ENCODE measurements at regions not wholly inside any gene's neighbourhood (a gene's known extent, or its start where the extent isn't known, plus 50 kb on each side); places are given as distances from the start of the nearest gene placed in this dataset.
"Not testable (repeated sequence)": the region's sequence is repeated elsewhere in the genome, so short reads cannot be mapped to it uniquely, and the experiment has no call there.

DNA sequence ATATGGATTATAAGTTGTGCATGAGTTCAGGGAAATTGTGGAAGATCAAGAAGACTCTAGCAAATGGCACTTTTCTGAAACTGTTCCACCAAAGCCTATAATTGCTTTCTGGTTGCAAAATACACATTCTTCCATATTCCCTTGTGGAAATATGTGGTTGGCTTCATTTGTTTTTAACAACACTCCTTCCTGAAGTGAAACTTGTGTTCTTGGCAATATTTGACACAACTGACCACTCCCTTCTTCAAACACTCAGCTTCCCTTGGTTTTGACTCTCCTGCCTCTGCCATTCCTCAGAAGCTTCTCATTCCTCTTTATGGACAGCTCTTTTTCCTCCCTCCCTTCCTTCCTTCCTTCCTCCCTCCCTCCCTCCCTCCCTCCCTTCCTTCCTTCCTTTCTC, 192.3 kb downstream of the PMAIP1 start:
- Mint-ChIP-seq H3K9me3 (peaks cover 4% of the 10 kb centered on the region), H3K36me3 (no peaks in the 10 kb centered on the region), H3K4me1 (no peaks in the 10 kb centered on the region), H3K27ac (no peak overlapping the region), H3K4me3 (no peak overlapping the region), H3K27me3 (peaks cover 4% of the 10 kb centered on the region)
- no peak for ATAC-seq (ENCODE audit: low read depth)
- POLR2A ChIA-PET, result no interaction called here
- no peak for DNase-seq

DNA sequence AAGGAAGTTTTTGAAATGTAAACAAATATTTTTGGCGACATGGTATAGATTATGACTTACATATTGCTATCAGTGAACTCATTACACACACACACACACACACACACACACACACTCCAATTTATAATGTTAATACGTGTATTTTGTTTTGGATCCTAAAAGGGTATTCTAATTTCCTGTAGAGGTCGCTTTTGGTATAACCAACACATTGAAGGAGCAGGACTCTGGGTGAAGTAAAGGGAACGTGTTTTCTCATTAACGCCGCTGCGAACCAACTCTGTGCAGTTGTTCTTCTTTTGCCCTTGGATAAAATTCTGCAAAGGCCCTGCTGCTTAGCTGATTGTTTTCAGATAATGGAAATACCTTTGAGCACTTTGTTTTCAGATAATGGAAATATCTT, 190.4 kb downstream of the PMAIP1 start:
- Mint-ChIP-seq H3K27ac (no peak overlapping the region), H3K9me3 (peaks cover 4% of the 10 kb centered on the region), H3K36me3 (no peaks in the 10 kb centered on the region), H3K27me3 (peaks cover 4% of the 10 kb centered on the region), H3K4me1 (no peaks in the 10 kb centered on the region), H3K4me3 (no peak overlapping the region)
- ATAC-seq (ENCODE audit: low read depth) (no peak), DNase-seq (no peak)
- POLR2A ChIA-PET, result no interaction called here

DNA sequence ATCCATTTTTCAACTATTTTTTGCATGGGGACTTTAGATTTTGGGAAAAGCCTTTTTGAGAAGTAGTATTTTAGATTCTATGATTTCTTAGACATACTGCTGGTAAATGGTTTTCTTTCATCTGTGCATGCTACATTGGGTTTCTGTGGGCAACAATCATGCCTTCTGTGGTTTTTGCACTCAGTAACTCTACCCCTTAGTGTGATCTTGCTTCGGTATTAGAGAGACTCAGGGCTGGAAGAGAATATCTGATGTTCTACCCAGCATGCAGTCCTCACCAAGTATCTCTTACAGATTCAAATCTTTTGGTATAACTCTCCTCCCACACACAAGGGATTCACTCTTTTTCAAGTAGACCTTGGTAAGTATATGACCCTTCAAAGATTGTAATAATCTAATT, 183.0 kb downstream of the PMAIP1 start:
- DNase-seq (no peak), ATAC-seq (ENCODE audit: low read depth) (no peak)
- H3K27me3 Mint-ChIP-seq, result no peaks in the 10 kb centered on the region
- no peaks in the 10 kb centered on the region for H3K4me1 Mint-ChIP-seq
- no peaks in the 10 kb centered on the region for H3K9me3 Mint-ChIP-seq
- POLR2A ChIA-PET, result no interaction called here
- no peaks in the 10 kb centered on the region for H3K36me3 Mint-ChIP-seq
- H3K4me3 Mint-ChIP-seq, result no peak overlapping the region
- no peak overlapping the region for H3K27ac Mint-ChIP-seq

DNA sequence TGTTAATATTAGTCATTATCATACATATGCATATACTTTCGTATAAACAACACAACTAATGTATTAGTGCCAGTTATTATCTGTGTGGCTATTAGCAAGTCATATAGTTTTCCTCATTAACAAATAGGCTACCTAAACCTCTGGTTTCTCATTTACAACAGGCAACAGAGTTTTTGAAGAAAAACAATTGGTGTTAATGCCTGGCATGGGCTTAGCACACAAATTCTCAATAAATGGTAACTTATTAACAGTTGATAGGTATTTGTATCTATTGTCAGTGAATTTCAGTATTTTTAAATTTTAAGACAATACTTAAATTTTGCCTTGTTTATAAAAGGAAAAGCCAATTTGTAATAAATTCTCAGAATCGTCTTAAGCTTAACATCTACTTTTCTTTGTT, 182.5 kb downstream of the PMAIP1 start:
- no peak for ATAC-seq (ENCODE audit: low read depth)
- Mint-ChIP-seq H3K9me3 (no peaks in the 10 kb centered on the region), H3K27me3 (no peaks in the 10 kb centered on the region), H3K4me3 (no peak overlapping the region), H3K36me3 (no peaks in the 10 kb centered on the region), H3K4me1 (no peaks in the 10 kb centered on the region), H3K27ac (no peak overlapping the region)
- no peak for DNase-seq
- POLR2A ChIA-PET, result no interaction called here

DNA sequence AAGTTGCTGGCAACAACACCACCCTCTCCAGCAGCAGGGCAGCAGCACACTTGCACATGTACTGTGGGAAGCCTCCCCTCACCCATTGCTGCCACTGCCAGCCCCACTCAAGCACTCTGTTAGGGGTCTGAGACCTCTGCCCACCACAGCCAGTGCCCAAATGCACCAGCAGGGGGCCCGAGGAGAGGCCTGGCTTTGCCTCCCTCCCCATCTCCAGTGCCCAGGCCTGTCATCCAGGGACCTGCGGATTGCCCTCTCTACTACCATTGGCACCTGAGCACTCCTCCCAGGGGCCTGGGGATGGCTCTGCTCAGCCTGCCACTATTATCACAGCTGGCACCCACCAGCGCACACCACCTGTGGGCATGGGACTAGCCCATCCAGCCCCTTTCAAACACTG, 175.7 kb downstream of the PMAIP1 start:
- DNase-seq, result no peak
- ATAC-seq (ENCODE audit: low read depth), result no peak
- POLR2A ChIA-PET, result no interaction called here
- H3K4me1 Mint-ChIP-seq, result no peaks in the 10 kb centered on the region
- H3K9me3 Mint-ChIP-seq, result no peaks in the 10 kb centered on the region
- no peaks in the 10 kb centered on the region for H3K36me3 Mint-ChIP-seq
- H3K4me3 Mint-ChIP-seq, result no peak overlapping the region
- peaks cover 2% of the 10 kb centered on the region for H3K27me3 Mint-ChIP-seq
- no peak overlapping the region for H3K27ac Mint-ChIP-seq

DNA sequence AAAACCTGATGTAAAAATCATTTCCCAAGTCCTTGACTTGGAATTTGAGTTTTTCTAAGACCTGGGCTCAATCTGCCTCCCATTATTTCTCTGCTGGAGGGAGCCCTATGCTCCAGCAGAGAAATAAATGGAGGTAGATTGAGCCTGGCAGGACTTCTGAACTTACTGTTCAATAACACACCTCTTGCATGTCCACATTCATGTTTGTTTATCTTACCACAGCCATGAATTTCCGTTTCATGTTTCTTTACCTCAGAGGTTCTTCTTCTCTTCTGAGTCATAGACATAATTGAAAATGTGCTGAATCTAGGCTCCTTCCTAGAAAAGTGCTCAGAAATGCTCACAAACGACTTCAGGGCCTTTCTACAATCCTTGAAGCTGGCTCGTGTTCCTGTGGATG, 170.8 kb downstream of the PMAIP1 start:
- H3K4me1 Mint-ChIP-seq, result no peaks in the 10 kb centered on the region
- H3K27me3 Mint-ChIP-seq, result no peaks in the 10 kb centered on the region
- no peaks in the 10 kb centered on the region for H3K36me3 Mint-ChIP-seq
- POLR2A ChIA-PET, result no interaction called here
- no peak for ATAC-seq (ENCODE audit: low read depth)
- H3K27ac Mint-ChIP-seq, result no peak overlapping the region
- DNase-seq, result no peak
- no peak overlapping the region for H3K4me3 Mint-ChIP-seq
- H3K9me3 Mint-ChIP-seq, result no peaks in the 10 kb centered on the region

DNA sequence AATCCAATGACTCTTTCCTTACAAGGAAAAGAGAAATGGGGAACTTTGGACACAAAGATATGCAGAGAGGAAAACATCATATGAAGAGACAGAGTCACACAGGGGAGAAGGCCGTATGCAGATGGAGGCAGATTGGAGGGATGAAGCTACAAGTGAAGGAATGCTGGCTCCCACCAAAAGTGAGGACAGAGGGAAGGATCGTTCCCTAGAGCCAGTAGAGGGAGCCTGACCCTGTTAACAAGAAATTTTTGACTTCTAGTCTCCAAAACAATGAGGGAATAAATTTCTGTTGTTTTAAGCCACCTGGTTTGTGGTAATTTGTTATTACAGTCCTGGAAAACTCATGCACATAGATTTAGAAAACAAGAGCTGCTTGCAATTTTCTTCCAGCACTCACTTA, 169.3 kb downstream of the PMAIP1 start:
- Mint-ChIP-seq H3K27me3 (no peaks in the 10 kb centered on the region), H3K4me1 (no peaks in the 10 kb centered on the region), H3K9me3 (no peaks in the 10 kb centered on the region), H3K27ac (no peak overlapping the region), H3K36me3 (no peaks in the 10 kb centered on the region), H3K4me3 (no peak overlapping the region)
- DNase-seq (no peak), ATAC-seq (ENCODE audit: low read depth) (no peak)
- POLR2A ChIA-PET, result no interaction called here

DNA sequence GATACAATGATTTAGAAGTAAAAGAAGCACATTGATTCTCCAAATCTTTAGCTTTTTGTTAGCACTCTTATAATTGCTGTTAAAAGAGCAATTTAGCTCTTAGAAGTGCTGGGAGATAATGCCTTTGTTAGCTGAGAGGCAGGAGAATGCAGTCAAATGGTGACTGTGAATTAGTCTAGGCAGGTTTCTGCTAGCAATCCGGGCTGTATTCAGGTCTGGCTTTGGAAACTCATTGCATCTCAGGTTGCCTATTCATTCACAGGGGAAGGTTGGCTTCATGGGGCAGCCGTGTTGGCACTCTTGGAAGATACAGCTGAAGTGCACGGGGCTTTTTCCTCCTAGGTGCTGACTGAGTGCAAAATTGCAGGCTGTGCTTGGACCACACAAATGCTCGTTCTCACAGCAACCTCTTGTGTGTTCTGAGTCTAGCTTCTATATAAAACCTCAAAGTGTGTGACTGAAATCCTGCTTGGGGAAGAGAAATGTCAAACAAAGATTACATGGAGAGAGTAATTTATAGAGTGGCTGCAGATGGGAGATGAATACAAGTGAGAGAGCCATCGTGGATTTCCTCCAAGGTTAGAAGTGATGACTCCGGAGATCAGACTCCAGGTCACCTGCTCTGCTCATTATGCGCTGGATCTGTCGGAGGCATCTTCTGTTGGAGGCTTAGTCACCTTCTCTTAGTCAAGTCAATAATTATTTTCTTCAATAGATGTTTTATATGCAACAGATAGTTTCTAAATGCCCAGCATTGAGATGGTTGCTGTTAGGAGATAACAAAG, 167.8 kb downstream of the PMAIP1 start:
- H3K4me1 Mint-ChIP-seq, result no peaks in the 10 kb centered on the region

DNA sequence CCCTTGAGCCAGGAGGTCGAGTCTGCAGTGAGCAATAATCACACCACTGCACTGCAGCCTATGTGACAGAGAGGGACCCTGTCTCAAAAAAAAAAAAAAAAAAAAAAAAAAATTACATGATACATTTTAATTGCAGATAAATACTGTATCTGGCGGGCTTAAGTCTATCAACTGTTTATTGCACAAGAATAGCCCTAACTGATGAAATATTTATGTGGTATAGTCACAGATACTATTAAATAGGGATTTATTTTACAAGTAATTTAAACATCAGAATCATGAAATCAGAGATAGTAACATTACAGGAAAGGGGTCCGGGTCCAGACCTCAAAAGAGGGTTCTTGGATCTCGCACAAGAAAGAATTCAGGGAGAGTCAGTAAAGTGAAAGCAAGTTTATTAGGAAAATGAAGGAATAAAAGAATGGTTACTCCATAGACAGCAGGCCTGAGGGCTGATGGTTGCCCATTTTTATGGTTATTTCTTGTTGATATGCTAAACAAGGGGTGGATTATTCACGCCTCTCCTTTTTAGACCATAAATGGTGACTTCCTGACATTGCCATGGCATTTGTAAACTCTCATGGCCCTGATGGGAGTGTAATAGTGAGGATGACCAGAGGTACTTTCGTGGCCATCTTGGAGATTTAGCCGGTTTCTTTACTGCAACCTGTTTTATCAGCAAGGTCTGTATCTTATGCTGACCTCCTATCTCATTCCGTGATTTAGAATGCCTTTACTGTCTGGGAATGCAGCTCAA, 166.6 kb downstream of the PMAIP1 start:
- no peak for ATAC-seq (ENCODE audit: low read depth)
- POLR2A ChIA-PET, result no interaction called here
- H3K9me3 Mint-ChIP-seq, result no peaks in the 10 kb centered on the region
- H3K4me3 Mint-ChIP-seq, result no peak overlapping the region
- H3K36me3 Mint-ChIP-seq, result no peaks in the 10 kb centered on the region
- H3K27ac Mint-ChIP-seq, result no peak overlapping the region
- DNase-seq, result no peak
- peaks cover 2% of the 10 kb centered on the region for H3K27me3 Mint-ChIP-seq
- H3K4me1 Mint-ChIP-seq, result no peaks in the 10 kb centered on the region

More for the DNA sequence above, 167.8 kb downstream of the PMAIP1 start:
- ATAC-seq (ENCODE audit: low read depth), result no peak
- DNase-seq, result no peak
- Mint-ChIP-seq H3K9me3 (no peaks in the 10 kb centered on the region), H3K27ac (no peak overlapping the region), H3K36me3 (no peaks in the 10 kb centered on the region), H3K27me3 (peaks cover 2% of the 10 kb centered on the region), H3K4me3 (no peak overlapping the region)
- POLR2A ChIA-PET, result no interaction called here

DNA sequence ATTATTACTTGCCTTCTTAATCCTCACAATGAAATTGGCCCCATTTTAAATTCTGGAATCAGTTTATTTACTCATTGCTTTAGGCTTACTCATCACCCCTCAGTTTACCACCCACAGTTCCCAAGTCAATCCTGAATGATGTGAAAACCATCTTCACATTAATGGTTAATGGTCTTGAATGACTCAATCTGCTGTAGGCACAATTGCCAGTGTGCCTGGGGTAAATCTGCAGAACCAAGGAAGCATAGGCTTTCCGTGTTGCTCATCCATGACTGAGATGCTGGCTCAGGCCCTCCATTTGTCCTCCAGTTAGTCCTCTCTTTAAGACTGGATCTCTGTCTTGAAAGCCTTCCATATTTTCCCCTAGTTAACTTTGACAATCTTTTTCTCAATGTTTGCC, 164.5 kb downstream of the PMAIP1 start:
- Mint-ChIP-seq H3K27ac (no peak overlapping the region), H3K9me3 (no peaks in the 10 kb centered on the region), H3K4me1 (no peaks in the 10 kb centered on the region), H3K27me3 (peaks cover 2% of the 10 kb centered on the region), H3K4me3 (no peak overlapping the region), H3K36me3 (no peaks in the 10 kb centered on the region)
- DNase-seq, result no peak
- POLR2A ChIA-PET, result interaction anchor here (0.9 kb wide), 1 partner anchor 1282 kb away, joined by 3 read pairs; no protein-coding TSS in a partner anchor
- ATAC-seq (ENCODE audit: low read depth), result no peak

DNA sequence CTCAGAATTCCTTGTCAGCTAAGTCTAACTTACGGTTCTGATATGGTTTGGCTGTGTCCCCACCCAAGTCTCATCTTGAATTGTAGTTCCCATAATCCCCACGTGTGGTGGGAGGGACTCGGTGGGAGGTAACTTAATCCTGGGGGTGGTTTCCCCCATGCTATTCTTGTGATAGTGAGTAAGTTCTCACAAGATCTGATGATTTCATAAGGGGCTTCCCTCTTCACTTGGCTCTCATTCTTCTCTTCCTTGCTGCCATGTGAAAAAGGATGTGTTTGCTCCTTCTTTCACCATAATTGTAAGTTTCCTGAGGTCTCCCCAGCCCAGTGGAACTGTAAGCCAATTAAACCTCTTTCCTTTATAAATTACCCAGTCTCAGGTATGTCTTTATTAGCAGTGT, 163.0 kb downstream of the PMAIP1 start:
- H3K27ac Mint-ChIP-seq; H3K4me1 Mint-ChIP-seq; H3K4me3 Mint-ChIP-seq; H3K27me3 Mint-ChIP-seq; H3K36me3 Mint-ChIP-seq; ATAC-seq (ENCODE audit: low read depth); DNase-seq; H3K9me3 Mint-ChIP-seq; POLR2A ChIA-PET: not testable (repeated sequence)

DNA sequence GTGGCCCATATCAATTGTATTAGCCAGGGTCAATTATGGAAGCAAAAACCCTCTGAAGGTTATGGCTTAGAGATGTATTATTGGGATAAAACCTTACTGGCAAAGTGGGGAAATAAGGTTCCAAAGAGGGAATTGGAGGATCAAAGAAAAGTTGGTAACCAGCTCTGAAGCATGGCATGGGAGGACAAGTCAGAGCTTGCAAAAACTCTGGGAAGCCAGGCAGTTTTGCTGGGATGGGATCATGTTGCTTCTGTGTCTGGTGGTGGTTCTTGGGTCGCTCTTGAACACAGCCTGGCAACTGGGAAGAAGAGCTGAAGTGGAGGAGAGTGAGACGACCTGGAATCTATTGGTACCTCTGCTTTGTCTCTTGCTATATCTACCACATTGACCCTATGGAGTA, 162.6 kb downstream of the PMAIP1 start:
- POLR2A ChIA-PET, result no interaction called here
- no peak for DNase-seq
- Mint-ChIP-seq H3K9me3 (no peaks in the 10 kb centered on the region), H3K4me1 (no peaks in the 10 kb centered on the region), H3K27ac (no peak overlapping the region), H3K27me3 (peaks cover 2% of the 10 kb centered on the region), H3K4me3 (no peak overlapping the region), H3K36me3 (no peaks in the 10 kb centered on the region)
- no peak for ATAC-seq (ENCODE audit: low read depth)

DNA sequence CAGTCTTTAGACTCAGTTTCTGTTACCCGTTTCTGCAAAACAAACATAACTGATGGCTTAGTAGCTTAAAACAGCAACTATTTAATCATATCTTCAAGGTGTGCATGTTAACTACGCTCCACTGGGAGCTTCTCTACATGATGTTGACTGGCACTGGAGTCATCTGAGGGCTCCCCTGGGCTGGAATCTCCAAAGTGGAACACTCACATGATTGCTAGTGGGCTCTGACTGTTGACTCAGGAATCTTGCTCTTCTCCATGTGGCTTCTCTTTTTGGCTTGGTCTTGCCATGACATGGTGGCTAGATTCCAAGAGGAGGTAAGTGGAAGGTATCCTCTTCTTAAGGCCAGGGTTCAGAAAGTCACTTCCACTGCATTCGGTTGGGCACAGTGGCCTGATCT, 160.8 kb downstream of the PMAIP1 start:
- ATAC-seq (ENCODE audit: low read depth), result no peak
- H3K27me3 Mint-ChIP-seq, result peaks cover 2% of the 10 kb centered on the region
- POLR2A ChIA-PET, result no interaction called here
- no peak for DNase-seq
- no peaks in the 10 kb centered on the region for H3K9me3 Mint-ChIP-seq
- H3K27ac Mint-ChIP-seq, result no peak overlapping the region
- H3K36me3 Mint-ChIP-seq, result no peaks in the 10 kb centered on the region
- no peak overlapping the region for H3K4me3 Mint-ChIP-seq
- H3K4me1 Mint-ChIP-seq, result no peaks in the 10 kb centered on the region

DNA sequence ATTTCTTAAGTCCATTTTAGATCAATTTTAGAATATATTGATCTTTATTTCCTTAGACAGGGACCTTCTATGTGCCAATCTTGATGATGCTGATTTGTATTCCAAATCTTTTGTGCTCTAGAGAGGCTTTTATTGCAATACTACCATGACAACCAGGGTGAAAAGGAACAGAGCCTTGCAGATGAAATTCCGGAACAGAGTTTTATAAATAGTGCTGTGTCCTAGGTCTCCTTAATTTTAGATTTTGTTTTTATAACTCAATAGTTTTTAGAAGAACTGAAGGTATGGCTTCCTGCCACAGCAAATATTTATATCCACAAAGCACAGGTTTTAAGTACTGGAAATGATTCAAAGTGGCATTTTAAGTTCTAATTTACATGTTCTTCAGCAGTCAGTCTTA, 160.2 kb downstream of the PMAIP1 start:
- ATAC-seq (ENCODE audit: low read depth), result no peak
- no peaks in the 10 kb centered on the region for H3K4me1 Mint-ChIP-seq

More for the DNA sequence above, 160.2 kb downstream of the PMAIP1 start:
- Mint-ChIP-seq H3K4me3 (no peak overlapping the region), H3K27ac (no peak overlapping the region), H3K36me3 (no peaks in the 10 kb centered on the region), H3K27me3 (peaks cover 2% of the 10 kb centered on the region), H3K9me3 (no peaks in the 10 kb centered on the region)
- no peak for DNase-seq
- POLR2A ChIA-PET, result no interaction called here
